22Rv1 (cell line): ENCODE measurements at regions not wholly inside any gene's neighbourhood (a gene's known extent, or its start where the extent isn't known, plus 50 kb on each side); places are given as distances from the start of the nearest gene placed in this dataset.
A peak's percentile ranks its signal among the peaks of the same experiment; 100 is the strongest.

Experiments used
- H3K27ac ChIP-seq: fragments of 450-650 bp; 2 replicates; pipeline ENCODE4 v1.5.1; 2017
- ZFX ChIP-seq: fragments of 450-650 bp; IDR thresholded peaks from 2 replicates; pipeline ENCODE4 v1.6.1; 2017; ENCODE audit warnings: antibody characterized with exemption, borderline replicate concordance
- TF ChIP-seq, protein P1 (sequence below): fragments of 450-650 bp; IDR thresholded peaks from 2 replicates; pipeline ENCODE4 v1.5.1; 2017; ENCODE audit warnings: mild to moderate bottlenecking

DNA sequence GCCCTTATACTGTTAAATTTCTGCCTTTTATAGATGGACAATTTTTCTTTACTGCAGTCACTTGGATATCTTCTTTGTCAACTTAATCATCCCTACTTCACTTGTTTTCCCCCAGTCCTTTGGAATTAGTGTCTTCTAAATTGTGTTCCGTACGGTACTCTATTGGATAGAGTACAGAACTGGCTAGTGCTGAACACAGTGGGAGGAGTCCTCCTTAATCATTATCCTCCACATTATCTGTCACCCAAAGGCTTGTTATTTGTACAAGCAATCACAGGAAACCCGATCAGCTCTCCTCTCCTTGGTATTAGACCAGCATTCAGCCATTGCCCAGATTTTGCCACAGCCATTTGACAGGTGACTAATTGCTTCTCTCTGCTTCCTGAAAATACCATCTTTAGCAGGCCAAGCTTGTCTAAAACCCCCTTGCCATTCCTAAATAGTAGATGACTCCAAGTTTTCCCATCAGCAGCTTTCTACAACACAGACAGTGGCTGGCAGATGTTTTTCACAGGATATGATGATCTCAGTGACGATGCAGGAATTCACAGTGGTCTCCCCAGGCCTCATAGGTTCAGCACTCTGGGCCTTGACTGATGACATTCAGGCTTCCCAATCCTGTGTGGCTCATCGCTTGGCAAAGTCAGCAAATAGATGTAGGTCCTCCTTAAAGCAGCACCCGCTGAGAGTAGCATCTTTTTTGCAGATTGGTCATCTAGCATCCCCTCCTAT, 216.0 kb upstream of the RGS6 start:
- TF ChIP-seq, protein P1, sequence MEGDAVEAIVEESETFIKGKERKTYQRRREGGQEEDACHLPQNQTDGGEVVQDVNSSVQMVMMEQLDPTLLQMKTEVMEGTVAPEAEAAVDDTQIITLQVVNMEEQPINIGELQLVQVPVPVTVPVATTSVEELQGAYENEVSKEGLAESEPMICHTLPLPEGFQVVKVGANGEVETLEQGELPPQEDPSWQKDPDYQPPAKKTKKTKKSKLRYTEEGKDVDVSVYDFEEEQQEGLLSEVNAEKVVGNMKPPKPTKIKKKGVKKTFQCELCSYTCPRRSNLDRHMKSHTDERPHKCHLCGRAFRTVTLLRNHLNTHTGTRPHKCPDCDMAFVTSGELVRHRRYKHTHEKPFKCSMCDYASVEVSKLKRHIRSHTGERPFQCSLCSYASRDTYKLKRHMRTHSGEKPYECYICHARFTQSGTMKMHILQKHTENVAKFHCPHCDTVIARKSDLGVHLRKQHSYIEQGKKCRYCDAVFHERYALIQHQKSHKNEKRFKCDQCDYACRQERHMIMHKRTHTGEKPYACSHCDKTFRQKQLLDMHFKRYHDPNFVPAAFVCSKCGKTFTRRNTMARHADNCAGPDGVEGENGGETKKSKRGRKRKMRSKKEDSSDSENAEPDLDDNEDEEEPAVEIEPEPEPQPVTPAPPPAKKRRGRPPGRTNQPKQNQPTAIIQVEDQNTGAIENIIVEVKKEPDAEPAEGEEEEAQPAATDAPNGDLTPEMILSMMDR = no peak
- no peak for TF ChIP-seq ZFX
- no peak overlapping the region for H3K27ac ChIP-seq

DNA sequence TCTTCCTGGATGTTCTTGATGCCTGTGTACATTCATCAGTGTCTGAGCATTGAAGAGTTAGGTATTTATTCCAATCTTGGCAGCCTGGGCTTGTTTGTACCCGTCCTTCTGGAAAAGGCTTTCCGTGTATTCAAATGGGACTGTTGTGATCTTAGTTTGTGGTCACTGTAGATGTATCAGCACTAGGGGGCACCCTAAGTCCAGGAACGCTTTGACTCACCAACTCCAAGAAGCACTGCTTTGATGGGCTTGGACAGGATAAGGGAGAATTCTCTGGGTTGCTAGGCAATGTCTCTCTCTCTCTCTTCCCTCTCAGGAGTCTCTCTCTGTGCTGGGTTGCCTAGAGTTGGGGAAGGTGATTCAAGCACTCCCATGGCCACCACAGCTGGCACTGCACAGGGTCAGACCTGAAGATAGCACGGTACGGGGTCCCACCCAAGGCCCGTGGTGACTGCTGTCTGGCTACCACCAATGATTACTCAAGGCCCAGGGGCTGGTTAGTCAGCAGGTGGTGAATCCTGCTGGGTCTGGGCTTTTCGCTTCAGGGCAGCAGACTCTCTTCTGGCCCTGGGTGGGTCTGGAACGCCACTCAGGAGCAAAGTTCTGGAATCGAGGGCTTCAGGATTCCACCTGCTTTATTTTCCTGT, 211.1 kb upstream of the RGS6 start:
- H3K27ac ChIP-seq = no peak overlapping the region
- no peak for TF ChIP-seq ZFX
- TF ChIP-seq, protein P1 = peak; percentile 74

DNA sequence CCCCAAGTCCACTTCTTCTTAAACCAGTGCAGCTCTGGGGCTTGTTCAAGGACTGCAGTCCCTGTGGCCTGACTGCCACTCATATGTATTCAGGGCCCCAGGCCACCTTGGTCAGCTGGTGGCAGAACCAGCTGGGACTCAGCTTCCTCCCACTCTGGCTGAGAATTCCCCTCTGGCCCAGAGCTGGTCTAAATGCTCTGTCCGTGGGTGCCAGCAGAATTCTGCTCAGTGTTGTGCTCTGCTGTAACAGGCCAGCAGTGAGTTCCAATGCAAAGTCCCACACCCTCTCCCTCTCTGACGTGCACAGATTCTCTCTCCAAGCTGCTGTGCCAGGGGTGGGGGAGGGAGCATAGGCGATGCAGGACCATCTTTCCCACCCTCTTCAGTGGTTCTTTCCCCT, 210.4 kb upstream of the RGS6 start:
- no peak overlapping the region for H3K27ac ChIP-seq

DNA sequence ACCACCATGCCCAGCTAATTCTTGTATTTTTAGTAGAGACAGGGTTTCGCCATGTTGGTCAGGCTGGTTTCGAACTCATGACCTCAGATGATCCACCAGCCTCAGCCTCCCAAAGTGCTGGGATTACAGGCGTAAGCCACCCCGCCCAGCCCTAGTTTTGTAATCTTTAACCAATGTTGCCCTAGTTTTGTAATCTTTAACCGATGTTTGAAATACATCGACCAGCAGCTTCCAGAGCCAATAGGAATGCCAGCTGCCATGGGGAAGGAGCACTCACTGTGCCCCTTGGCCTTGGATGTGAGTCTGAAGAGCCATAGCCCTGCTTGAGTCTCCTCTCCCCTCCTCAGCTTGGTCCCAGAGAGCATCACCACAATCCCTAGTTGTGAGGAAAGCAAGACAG, 209.3 kb upstream of the RGS6 start:
- H3K27ac ChIP-seq = no peak overlapping the region
- TF ChIP-seq ZFX = no peak
- TF ChIP-seq, protein P1 = no peak

More for the DNA sequence above, 210.4 kb upstream of the RGS6 start:
- TF ChIP-seq, protein P1 = no peak
- TF ChIP-seq ZFX = no peak

DNA sequence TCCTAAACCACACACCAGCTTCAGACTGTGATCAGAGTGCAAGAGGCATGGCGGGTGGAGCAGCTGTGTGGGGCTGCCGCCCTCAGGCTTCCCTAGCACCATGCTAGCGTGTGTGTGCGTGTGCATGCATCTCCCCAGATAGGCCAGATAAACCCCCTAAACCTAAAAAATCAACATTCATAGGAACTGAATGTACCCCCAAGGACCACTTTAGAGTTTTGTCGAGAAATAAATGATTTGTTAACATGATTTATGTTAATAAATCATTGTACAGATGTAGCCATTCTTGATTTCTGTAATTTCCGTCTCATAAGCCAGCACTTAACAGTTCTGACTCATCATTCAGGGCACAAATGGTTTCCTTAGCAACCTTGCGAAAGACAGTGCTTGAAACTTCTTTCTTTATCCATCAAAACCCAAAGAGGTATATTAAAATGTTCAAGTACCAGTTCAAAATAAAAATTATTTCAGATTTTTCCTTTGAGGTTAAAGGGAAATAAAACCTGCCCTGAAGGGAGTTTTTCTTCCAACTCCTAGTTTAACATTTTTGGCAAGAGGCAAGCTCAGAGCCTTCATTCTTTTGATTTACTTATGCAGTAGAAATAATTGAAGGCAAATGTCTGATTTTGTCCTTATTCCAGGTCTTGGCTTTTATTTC, 206.2 kb upstream of the RGS6 start:
- no peak overlapping the region for H3K27ac ChIP-seq
- TF ChIP-seq, protein P1 = no peak
- no peak for TF ChIP-seq ZFX

DNA sequence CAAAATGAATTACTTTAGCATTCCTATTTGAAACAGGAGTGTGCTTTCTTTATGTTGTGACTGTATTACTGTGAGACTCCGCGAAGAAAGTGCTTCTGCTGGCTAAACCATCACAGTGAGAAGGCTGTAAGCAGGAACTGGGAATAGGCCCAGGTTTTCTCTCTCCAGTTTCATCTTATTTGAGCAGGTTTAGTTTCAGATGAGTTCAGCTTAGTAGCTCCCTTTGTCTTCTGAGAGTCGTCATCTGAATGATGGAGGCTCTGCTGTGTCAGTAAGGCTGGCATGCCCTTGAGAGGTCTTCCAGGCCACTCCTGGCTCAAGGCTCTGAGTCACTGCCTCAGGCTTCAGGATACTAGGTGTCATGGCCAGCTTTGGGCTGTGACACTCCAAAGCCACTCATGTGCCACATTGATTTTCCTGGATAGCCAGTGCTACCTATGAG, 205.6 kb upstream of the RGS6 start:
- no peak overlapping the region for H3K27ac ChIP-seq
- no peak for TF ChIP-seq ZFX
- TF ChIP-seq, protein P1 = no peak

DNA sequence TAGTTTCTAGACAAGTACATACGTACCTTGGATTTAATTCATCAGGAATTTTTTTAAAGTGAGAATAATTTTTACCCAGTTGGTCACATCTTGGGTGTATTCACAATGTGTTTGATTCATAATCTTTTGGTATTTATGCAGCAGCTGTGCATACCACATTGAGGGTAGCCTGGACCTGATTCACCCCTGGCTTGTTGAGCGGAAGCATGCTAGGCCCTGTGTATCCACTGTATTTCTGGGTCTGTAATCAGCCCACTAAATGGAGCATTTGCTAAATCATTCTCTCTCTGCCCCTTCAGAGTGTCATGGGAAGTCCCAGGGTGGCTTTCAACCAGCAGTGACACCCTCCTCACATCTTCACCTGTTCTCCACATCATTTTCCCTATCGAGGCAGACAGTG, 203.8 kb upstream of the RGS6 start:
- TF ChIP-seq, protein P1 = no peak
- no peak for TF ChIP-seq ZFX

More for the DNA sequence above, 203.8 kb upstream of the RGS6 start:
- H3K27ac ChIP-seq = no peak overlapping the region
